ENCODE measurements at regions not wholly inside any gene's neighbourhood (a gene's known extent, or its start where the extent isn't known, plus 50 kb on each side); places are given as distances from the start of the nearest gene placed in this dataset.

DNA sequence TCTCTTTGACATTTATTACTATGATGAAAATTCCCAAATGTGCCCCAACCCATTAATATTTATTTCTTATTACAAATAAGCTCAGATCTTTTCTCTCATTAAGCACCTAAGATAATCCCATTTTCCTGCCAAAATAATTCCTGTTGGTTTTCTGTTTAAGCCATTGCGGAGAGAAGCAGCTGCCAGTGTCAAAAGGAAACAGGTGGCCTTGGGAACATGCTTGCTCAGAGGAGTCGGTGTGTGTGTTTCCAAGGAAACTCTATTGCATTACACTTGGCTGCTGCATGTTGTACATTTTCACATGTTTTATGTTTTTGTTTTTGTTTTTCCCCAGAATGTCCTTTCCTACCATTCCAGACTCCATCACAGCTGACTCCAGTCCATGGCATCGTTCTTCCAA, 56.4 kb downstream of the CD24 start:
- no peak for DNase-seq

DNA sequence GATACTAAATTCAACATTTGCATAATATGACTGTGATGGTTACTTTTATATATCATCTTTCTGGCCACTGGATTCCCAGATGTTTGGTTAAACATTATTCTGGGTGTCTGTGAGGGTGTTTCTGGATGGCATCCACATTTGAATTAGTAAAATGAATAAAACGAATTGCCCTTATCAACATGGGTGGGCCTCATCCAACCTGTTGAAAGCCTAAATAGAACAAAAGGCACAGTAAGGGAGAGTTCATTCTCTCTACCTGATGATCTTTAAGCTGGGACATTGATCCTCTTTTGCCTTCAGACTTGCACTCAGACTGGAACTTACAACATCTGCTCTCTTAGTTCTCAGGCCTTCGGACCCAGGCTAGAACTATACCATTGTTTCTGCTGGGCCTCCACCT, 57.6 kb downstream of the CD24 start:
- DNase-seq = no peak

DNA sequence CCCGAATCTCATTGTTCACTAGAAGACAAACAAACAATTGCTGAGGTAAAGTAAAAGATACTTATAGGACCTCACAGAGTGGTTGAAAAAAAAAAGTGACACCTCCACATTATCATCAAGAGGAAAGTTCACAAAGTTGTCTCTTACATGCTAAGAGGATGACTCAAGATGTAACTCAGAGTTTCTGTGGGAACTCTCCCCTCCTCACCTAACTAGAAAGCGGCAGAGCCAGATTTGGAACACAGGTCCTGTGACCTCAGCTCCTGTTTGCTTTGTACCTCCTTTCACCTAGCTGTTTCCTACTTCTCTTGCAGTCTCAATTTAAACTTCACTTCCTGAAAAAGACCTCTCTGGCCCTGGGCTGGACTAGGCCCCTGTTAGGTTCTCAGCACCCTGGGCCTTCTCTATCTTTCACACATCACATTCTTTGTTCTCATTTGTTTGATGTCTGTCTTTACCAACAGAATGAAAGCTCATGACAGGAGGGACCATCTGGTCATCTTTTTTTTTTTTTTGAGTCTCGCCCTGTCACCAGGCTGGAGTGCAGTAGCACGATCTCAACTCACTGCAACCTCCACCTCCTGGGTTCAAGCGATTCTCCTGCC, 60.8 kb downstream of the CD24 start:
- DNase-seq = no peak

DNA sequence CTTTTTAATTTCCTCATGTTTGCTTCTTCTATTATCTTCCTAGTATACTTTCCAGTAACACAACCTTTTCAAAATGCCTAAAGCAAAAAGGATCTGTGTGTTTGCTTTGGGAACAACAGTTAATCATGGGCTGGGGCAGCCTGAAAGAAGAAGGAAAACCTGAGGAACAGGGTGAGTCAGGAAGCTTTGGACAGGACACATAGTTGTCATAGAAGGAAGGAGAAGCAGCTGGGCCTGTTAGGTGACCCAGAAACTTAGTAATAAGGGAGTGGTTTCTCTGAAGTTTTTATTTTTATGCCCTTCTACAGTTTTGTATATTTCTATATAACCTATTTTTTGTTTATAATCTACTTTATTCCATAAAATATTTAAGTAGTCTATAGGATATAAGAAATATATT, 61.4 kb downstream of the CD24 start:
- DNase-seq = no peak

DNA sequence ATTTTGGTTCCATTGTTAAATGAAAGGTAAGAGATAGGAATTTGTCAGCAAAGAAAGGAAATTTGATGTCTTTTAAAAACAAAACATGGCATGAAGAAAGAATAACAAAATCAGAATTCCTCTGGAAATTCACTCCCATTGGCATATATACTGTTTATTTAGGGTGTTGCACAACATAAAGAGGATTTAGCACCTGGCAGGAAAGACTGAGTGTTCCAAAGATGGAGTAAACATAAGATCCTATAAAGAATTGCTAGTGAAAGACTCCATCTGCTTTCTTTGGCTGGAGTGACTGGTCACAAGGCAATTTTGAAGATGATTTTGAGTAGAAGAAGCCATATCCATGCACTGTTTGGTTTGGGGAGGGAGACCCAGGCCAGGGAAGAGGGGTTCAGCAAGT, 62.4 kb downstream of the CD24 start:
- no peak for DNase-seq

DNA sequence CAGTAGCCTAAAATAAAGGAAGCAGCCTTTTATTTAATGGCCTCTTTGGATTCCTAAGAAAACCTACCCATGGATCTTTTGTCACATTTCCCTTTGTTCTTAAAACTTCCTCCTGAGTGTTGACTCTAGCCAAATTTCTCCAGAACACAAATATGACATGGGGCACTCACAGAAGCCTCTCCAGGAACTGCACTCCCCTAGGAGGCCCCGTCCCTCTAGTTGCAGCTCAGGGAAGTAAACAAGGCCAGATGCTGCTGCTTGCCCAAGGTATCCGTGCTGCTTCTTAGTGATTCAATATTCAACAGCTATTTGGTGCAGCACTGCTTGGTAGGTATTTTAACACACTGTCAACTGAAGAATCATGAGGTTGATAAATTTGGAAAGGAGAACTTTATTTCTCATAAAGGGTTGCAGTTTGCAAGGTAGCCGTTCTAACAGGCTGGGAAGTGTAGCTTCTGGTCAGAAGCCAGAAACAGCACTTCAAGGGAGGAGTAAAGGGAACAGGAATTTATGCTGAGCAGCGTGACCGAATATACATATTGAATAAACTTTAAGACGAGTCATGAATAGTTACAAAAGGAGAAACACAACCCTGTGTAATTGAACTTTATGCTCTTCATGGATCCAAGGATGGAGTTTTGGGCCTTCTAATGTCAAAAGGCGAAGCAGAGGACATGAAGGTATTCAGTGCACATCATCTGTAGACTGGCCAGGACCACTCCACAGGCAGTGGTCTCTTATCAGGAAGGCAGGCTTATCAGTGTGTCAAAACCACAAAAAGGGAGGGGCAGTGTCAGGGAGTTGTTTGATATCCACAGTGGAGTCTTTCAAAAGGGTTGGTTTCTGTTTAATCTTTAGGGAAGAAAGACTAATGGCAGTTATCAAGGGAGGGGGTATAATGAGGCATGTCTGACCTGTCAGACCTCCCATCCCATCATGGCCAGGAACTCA, 63.3 kb downstream of the CD24 start:
- no peak for DNase-seq

DNA sequence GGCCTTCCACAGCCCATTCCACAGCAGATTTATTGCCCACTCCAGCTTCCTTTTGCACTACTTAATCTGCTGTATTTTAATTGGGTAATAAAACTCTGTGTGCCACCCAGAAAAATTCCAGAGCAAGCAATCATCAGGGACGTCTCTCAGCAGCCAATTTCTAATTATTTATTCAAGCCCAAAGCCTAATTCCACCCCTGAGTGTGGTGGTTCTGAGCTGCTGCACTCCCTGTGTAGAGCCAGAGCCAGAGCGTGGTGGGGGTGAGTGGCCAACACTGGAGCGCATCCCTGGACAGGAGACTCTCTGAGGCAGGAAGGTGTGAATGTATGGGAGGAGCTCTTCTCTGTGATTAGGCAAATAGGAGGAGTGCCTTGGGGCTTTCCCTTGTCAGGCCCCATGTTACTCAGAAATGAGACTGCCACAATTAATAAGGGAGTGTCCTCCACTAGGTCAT, 66.1 kb downstream of the CD24 start:
- DNase-seq = peak; percentile 49

DNA sequence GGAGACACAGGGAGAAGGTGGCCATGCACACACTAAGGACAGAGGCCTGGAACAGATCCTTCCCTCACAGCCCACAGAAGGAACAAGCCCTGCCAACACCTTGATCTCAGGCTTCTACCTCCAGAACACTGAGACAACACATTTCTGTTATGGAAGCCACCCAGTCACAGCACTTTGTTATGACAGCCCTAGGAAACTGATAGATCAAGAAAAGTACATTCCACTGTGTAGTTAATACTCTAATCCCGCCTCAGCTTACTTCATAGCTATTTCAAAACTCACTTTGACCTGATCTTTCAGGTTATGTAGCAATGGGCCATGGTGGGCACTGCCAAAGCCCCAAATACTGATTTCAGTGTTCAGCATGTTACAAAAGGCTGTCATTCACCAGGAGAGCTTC, 66.8 kb downstream of the CD24 start:
- no peak for DNase-seq

DNA sequence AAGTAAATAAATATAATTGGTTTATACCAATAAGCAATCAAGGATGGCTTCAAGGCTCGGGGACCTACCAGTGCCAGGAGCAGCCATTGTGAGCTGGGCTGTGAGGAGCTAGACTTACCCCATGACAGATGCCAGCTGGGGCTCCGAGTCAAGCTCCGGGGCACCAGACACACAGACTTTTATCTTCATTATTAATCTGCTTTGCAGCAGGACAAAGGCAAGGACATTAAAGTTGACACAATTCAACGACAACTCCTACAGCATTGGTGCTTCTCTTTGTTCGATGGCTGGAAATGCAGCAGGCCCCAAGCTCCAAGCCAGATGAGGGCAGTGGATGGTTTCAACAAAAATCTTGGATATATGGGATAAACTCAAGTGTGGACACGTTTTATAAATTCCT, 68.3 kb downstream of the CD24 start:
- no peak for DNase-seq

DNA sequence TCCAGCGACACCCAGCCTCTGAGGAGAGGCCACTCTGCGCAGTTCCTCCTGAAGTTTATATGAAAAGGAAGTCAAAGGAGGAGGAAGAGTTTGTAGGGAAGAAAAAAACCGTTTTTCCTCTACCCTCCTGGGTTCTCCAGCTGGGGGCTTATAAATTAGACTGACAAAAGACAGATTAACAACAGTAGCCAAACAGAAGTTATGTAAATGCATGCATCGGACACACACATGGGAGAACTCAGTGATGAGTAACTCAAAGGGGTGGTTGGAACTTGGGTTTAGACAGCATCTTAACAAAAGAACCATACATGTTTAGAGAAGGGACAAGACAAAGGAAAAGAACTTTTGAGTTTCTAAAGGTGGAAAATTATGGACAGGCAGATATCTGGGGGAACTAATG, 71.2 kb downstream of the CD24 start:
- no peak for DNase-seq

DNA sequence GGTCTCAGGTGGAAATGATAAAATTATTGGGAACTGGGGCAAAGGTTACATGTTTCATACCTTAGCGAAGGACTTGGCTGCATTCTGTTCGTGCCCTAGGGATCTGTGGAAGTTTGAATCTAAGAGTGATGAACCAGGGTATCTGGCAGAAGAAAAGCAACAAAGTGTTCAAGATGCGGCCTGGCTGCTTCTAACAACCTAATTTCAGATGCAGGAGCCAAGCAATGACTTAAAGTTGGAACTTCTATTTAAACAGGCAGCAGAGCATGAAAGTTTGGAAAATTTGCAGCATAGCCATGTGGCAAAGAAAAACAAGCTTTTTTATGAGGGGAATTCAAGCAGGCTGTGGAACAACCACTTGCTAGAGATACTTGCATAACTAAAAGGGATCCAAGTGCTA, 73.5 kb downstream of the CD24 start:
- no peak for DNase-seq

DNA sequence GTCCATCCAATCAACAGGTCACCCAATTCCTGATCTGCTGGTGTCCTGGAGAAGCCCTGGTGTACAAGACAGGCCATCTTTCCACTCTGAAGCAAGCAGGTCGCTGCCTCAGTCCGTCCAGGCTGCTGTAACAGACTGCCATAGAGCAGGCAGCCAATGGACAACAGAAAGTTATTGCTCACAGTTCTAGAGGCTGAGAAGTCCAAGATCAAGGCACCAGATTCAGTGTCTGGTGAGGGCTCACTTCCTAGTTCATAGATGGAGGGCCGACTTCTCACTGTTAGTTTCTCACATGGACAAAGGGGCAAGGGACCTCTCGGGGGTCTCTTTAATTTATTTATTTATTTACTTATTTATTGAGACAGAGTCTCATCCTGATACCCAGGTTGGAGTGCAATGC, 74.8 kb downstream of the CD24 start:
- no peak for DNase-seq

DNA sequence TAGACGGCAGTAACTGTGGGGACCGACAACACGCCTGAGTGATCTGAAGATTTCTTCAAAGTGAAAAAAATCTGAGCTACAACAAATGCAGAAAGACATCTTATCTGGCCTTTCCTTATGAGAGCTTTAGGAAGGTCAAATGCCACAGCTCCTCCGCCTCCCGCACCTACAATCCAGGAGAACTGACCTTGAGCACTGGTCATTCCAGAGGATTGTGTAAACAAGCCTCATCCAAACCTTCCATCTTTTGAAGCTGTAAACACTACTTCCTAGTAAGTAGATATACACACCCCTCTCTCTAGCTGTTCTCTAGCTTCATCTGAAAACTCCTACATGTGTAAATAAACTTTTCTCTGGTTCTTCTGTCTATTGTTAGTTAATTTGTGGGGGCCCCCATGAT, 76.9 kb downstream of the CD24 start:
- no peak for DNase-seq

DNA sequence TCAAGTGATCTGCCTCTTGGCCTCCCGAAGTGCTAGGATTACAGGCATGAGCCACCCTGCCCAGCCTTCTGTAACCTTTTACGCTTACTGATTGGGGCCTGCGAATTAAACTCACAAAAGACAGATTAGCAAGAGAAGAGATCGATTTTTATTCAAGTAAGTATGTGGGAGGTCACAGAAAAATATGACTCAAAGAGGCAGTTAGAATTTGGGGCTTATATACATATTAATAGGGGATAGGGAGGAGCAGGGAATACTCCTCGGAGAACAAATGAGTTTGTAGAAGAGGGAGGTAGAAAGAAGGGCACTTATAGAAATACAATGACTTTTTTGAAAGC, 78.9 kb downstream of the CD24 start:
- no peak for DNase-seq

DNA sequence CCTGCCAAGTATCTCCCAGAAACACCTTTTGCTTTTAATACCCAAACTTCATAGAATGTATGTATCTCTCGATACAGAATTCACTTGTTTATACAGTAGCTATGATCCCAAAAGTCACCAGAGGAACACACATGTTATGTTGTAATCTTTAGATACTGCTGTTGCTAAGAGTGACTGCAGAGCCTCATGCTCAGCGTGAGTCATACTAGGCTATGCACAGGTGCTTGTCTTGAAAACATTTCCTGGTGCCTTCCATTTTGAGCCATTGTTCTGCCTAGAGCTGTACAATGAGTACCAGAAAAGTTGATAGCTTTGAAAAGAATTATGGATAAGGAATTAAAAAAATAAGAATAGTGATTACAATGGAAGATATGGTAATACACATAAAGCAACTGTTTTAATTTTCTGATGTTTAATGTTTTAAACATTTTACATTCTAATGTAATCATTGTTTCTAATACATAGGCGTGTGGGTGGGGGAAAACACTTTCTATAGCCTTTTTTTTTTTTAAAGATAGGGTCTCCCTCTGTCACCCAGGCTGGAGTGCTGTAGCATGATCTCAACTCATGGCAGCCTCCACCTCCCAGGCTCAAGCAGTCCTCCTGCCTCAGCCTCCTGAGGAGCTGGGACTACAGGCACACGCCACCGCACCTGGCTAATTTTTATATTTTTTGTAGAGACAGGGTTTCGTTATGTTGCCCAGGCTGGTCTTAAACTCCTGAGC, 79.4 kb downstream of the CD24 start:
- no peak for DNase-seq

DNA sequence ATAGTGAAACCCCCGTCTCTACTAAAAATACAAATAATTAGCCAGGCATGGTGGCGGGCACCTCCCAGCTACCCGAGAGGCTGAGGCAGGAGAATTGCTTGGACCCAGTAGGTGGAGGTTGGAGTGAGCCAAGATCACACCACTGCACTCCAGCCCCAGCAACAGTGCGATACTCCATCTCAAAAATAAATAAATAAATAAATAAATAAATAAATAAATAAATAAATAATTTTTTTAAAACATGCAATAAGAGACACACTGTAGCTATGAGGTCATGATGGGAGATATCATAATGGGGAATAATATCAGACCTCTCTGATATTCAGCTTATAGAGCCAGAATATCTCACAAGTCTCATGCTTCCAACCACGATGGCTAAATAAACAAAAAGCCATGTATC, 82.3 kb downstream of the CD24 start:
- no peak for DNase-seq

DNA sequence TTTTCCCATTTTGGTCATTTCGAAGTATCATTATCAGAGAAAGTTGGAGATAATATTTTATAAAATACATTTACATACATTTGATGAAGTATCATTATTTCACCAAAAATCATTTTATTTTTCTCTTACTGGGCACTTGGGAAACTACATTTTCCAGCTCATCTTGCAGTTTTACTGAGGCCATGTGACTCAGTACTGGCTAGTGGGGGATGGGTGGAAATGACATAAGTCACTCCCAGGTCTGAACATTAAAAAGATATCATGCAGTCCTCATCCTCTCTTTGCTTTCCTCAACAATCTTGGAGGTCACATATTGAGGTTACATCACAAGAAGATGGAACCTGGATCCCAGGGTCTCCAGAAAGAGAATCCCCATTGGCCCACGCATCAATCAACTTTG, 84.1 kb downstream of the CD24 start:
- DNase-seq = no peak

DNA sequence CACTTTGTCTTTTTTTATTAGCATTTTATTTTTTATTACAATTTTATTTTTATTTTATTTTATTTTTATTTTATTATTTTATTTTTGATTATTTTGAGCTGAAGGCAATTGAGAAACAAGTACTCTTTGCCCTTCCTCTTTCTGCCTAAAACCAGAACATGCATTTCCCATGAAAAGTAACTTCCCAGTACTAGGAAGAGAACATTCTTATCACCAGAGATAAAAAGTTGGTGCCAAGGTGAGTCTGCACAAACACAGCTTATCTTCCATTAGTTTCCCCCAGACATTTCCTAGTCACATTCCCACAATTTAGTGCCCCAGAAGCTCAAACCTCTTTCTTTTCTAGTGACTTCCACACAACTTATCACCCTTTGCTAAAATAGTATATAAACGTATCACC, 84.8 kb downstream of the CD24 start:
- no peak for DNase-seq

DNA sequence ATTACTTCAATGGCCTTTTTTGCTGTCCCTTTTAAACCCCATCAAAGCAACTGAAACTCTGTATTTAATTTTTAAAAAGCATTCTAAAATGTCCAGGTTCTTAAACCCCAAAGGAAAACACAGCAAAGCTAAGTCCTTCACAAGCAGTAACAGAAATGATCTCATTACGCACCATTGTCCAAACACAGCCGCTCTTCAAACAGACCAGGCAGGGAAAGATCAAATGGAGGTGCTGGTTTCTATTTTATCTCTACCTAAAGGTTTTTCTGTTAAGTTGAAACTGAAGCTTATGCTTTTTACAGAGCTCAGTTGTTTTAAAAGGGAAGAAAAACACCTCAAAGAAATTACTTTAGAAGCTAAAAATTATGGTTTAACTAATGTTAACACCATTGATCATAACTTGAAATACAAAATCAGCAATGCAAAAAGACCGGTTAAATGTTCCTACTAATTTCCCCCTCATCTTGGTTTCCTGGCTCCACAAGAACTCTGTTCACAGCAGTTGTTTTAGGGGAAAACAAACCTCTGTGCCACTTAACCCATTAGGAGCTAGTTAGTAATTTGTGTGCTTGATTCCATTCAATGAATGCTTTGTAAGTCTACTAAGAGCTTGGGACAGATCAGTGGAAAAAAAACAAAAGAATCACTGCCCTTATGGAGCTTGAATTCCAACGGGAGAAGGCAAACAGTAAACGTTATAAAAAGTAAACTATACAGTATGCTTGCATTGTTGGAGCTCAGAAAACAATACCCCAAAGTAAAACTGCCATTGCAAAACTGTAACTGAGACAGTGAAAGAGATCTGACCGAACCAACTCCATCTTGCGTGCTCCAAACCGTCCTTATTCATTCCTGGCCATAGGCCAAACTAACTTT, 87.4 kb downstream of the CD24 start:
- no peak for DNase-seq

DNA sequence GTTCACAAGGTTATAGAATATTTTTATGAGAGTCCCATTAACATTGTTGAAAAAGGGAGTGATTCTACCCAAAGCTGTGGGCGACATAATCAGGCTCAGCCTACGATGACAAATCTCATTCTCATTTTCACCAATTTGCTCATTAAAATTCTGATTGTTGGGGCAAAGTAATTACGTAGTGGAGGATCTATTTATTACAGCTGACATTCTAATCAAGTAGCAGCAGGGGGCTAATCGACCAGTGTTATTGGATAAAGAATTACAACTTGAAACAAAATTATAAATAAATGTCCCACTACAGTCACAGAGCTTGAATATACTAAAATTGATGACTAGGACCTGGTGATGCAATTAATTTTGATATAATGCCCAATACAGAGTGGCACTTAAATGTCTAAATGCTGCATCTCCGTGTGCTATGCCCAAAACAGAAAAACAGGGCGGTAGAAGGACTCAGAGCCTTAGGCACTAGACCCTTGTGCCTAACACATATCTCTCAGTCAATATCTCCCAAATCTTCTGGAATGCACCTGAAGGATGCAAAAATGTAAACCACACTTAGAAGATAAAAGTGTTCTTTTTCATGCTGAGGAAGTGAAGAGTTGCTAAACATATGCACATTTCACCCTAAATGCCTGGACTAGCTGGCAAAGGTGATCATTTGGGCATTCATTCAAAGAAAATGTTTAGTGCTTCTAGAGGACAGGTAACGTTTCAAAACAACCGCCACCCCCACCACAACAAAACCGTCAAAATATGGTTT, 88.3 kb downstream of the CD24 start:
- no peak for DNase-seq

DNA sequence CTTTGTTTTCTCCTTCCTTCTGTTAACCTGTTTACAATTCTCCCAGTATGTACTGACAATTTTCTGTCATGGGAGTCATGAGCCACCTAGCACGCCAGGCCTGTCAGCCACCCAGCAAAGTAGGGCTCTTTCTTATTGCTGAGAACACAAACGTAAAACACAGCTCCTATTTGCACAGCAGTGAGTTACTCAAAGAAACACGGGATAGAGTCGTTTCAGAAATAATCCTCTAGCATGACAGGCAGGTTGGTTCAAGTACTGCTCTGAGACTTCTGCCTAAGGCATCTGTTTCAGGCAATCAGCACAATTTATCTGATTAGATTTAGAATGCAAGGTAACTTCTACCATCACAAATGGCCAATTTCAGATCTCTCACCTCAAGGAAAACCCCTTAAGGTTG, 88.8 kb downstream of the CD24 start:
- DNase-seq = no peak

DNA sequence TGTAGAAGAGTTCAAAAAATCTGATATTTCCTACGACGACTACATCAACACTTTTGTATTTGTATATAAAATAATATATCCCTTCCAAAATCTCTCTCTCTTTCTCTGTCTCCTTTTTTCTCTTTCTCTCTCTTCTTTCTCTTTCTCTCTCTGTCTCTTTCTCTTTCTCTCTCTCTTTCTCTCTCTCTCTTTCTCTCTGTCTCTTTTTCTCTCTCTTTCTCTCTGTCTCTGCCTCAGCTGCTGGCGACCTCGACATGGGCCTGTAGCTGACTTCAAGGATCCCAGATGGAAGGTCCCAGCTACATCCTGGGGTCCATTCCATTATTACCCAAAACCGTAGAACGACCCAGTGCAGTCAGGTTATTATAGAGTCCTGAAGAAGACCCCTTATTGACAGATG, 90.0 kb downstream of the CD24 start:
- no peak for DNase-seq

Data from left kidney (tissue), 1 donor.